ENCODE measurements at regions not wholly inside any gene's neighbourhood (a gene's known extent, or its start where the extent isn't known, plus 50 kb on each side); places are given as distances from the start of the nearest gene placed in this dataset.

DNA sequence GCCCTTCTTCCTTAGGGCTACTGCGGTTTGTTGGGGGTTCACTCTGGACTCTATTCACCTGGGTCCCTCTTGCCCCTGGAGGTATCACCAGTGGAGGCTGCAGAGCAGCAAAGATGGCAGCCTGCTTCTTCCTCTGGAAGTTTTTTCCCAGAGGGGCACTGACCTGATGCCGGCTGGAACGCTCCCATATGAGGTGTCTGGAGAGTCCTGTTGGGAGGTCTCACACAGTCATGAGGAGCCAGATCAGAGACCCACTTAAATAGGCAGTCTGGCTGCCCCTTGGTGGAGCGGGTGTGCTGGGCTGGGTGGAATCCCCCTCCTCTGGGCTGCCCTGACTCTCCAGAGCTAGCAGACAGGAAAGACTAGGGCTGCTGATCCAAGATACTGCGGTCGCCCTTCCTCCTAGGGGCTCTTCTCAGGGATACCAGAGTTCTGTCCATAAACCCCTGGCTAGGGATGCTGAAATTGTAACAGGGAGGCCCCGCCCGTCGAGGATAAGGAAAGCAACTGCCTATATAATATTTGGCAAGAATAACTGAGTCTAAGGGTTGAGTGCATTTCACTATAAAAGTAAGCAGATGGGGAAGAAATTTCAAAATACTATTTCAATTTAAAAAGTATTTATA, 140.7 kb downstream of the NOL4 start:
- Mint-ChIP-seq H3K4me3 (ENCODE audit: unreplicated experiment) (no peak overlapping the region), H3K36me3 (ENCODE audit: low read depth, unreplicated experiment) (no peaks in the 10 kb centered on the region), H3K27ac (ENCODE audit: unreplicated experiment) (no peak overlapping the region), H3K4me1 (ENCODE audit: low read depth, unreplicated experiment) (no peaks in the 10 kb centered on the region), H3K27me3 (ENCODE audit: low read depth, unreplicated experiment) (no peaks in the 10 kb centered on the region), H3K9me3 (ENCODE audit: unreplicated experiment) (no peaks in the 10 kb centered on the region)
- no peaks in the 10 kb centered on the region for H4K20me1 ChIP-seq (ENCODE audit: insufficient read depth, low read length)
- H3K4me2 ChIP-seq (ENCODE audit: low read length), result no peak overlapping the region
- H3K79me2 ChIP-seq (ENCODE audit: insufficient read depth, low read length), result no peaks in the 10 kb centered on the region
- TF ChIP-seq EZH2 (IDR thresholded peaks at IDR 0.05; ENCODE audit: insufficient read depth, low read length), result no peak
- TF ChIP-seq, protein P1, sequence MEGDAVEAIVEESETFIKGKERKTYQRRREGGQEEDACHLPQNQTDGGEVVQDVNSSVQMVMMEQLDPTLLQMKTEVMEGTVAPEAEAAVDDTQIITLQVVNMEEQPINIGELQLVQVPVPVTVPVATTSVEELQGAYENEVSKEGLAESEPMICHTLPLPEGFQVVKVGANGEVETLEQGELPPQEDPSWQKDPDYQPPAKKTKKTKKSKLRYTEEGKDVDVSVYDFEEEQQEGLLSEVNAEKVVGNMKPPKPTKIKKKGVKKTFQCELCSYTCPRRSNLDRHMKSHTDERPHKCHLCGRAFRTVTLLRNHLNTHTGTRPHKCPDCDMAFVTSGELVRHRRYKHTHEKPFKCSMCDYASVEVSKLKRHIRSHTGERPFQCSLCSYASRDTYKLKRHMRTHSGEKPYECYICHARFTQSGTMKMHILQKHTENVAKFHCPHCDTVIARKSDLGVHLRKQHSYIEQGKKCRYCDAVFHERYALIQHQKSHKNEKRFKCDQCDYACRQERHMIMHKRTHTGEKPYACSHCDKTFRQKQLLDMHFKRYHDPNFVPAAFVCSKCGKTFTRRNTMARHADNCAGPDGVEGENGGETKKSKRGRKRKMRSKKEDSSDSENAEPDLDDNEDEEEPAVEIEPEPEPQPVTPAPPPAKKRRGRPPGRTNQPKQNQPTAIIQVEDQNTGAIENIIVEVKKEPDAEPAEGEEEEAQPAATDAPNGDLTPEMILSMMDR (IDR thresholded peaks at IDR 0.05; ENCODE audit: insufficient read depth, low read depth, low read length), result no peak
- H2AFZ ChIP-seq (ENCODE audit: low read depth, low read length), result no peak overlapping the region
- DNase-seq (ENCODE audit: low read depth) (no peak), FAIRE-seq (no peak)
- H3K27me3 ChIP-seq (ENCODE audit: insufficient read depth, low read length), result no peaks in the 10 kb centered on the region
- H3K9me3 ChIP-seq (ENCODE audit: insufficient read depth, low read depth, low read length), result no peaks in the 10 kb centered on the region
- no peak overlapping the region for H3K9ac ChIP-seq (ENCODE audit: low read length)
- H3K4me3 ChIP-seq (ENCODE audit: insufficient read depth, low read depth, low read length), result no peak overlapping the region
- no peak overlapping the region for H3K27ac ChIP-seq (ENCODE audit: low read depth, low read length)
- no peaks in the 10 kb centered on the region for H3K36me3 ChIP-seq (ENCODE audit: insufficient read depth, low read length)
- H3K4me1 ChIP-seq (ENCODE audit: insufficient read depth, low read length), result no peaks in the 10 kb centered on the region

DNA sequence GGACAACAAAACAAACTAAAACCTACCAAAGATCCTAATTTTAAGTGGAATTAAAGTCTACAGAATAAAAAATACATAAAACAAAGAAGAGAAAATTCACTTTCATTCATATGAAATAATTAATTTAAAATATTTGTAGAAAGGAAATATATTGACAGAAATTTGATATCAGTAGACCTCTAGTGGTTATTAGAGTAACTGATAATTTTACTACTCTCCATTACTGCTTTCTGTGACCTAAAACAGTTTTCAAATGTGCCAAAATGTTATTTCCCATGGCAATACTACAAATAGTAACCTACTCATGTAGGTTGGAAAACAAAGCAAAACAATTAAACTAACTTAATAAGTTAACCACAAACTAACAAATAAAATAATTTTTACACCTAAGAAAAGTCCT, 147.1 kb downstream of the NOL4 start:
- no peaks in the 10 kb centered on the region for H3K4me1 ChIP-seq (ENCODE audit: insufficient read depth, low read length)
- Mint-ChIP-seq H3K4me1 (ENCODE audit: low read depth, unreplicated experiment) (no peaks in the 10 kb centered on the region), H3K27ac (ENCODE audit: unreplicated experiment) (no peak overlapping the region), H3K27me3 (ENCODE audit: low read depth, unreplicated experiment) (no peaks in the 10 kb centered on the region), H3K9me3 (ENCODE audit: unreplicated experiment) (no peaks in the 10 kb centered on the region), H3K4me3 (ENCODE audit: unreplicated experiment) (no peak overlapping the region), H3K36me3 (ENCODE audit: low read depth, unreplicated experiment) (no peaks in the 10 kb centered on the region)
- no peak overlapping the region for H3K27ac ChIP-seq (ENCODE audit: low read depth, low read length)
- H3K9ac ChIP-seq (ENCODE audit: low read length), result no peak overlapping the region
- no peak overlapping the region for H3K4me2 ChIP-seq (ENCODE audit: low read length)
- H4K20me1 ChIP-seq (ENCODE audit: insufficient read depth, low read length), result no peaks in the 10 kb centered on the region
- TF ChIP-seq, protein P1 (IDR thresholded peaks at IDR 0.05; ENCODE audit: insufficient read depth, low read depth, low read length), result no peak
- no peak for TF ChIP-seq EZH2 (IDR thresholded peaks at IDR 0.05; ENCODE audit: insufficient read depth, low read length)
- H3K4me3 ChIP-seq (ENCODE audit: insufficient read depth, low read depth, low read length), result no peak overlapping the region
- no peak for FAIRE-seq
- H3K27me3 ChIP-seq (ENCODE audit: insufficient read depth, low read length), result no peaks in the 10 kb centered on the region
- H3K36me3 ChIP-seq (ENCODE audit: insufficient read depth, low read length), result no peaks in the 10 kb centered on the region
- no peaks in the 10 kb centered on the region for H3K9me3 ChIP-seq (ENCODE audit: insufficient read depth, low read depth, low read length)
- H2AFZ ChIP-seq (ENCODE audit: low read depth, low read length), result no peak overlapping the region
- DNase-seq (ENCODE audit: low read depth), result no peak
- no peaks in the 10 kb centered on the region for H3K79me2 ChIP-seq (ENCODE audit: insufficient read depth, low read length)

Data from astrocyte (in vitro differentiated cells and primary cell).